ENCODE measurements at regions not wholly inside any gene's neighbourhood (a gene's known extent, or its start where the extent isn't known, plus 50 kb on each side); places are given as distances from the start of the nearest gene placed in this dataset.

DNA sequence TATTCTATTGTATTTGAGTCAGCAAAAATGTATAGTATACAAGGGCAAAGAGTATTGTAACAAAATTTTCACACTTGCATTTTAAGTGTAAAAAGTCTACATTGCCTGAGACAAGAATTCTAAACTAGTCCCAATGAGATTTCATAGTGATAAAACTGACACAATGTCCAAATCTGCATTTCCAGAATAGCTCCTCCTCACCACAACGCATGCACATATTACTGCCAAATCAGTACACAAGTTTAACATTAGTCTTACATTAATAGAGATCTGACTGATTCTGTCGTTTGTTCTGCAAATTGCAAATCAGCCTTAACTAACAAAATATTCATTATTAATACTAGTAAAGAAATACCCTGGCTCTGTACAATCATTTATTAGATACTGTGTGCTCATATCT is 222.2 kb upstream of the NEIL3 start:
- Mint-ChIP-seq H3K4me1 (no peaks in the 10 kb centered on the region), H3K36me3 (ENCODE audit: low read depth) (no peaks in the 10 kb centered on the region), H3K27me3 (ENCODE audit: low read depth, poor library complexity) (peaks cover 3% of the 10 kb centered on the region), H3K4me3 (no peak overlapping the region), H3K9me3 (no peaks in the 10 kb centered on the region), H3K27ac (no peak overlapping the region)
- no peak for TF ChIP-seq CTCF (IDR thresholded peaks at IDR 0.05)
- no peak for DNase-seq

DNA sequence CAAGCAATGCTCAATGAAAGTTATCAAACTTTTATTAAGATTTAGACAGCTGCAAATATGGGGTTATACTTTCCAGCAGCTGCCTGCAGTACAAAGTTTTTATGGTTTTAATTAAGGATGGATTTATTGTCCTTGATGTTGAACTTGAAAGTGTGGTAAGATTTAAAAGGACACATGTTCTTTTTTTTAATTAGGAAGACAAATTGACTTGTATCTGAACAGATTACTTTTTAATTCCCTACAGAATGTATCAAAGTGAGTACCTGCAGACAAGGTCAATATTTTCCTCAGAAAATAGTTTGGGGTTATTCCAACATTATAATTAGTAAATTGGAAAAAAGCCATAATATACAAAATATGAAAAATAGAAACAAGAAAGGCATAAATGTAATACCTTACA is 218.2 kb upstream of the NEIL3 start:
- no peak for DNase-seq
- H3K27ac Mint-ChIP-seq: no peak overlapping the region
- no peak for TF ChIP-seq CTCF (IDR thresholded peaks at IDR 0.05)
- H3K4me3 Mint-ChIP-seq: no peak overlapping the region
- H3K4me1 Mint-ChIP-seq: no peaks in the 10 kb centered on the region
- no peaks in the 10 kb centered on the region for H3K27me3 Mint-ChIP-seq (ENCODE audit: low read depth, poor library complexity)
- H3K9me3 Mint-ChIP-seq: no peaks in the 10 kb centered on the region
- H3K36me3 Mint-ChIP-seq (ENCODE audit: low read depth): no peaks in the 10 kb centered on the region

GRCh38 chr4:177092807-177093206 is 216.9 kb upstream of the NEIL3 start:
- no peak for TF ChIP-seq CTCF (IDR thresholded peaks at IDR 0.05)
- Mint-ChIP-seq H3K36me3 (ENCODE audit: low read depth) (no peaks in the 10 kb centered on the region), H3K4me1 (no peaks in the 10 kb centered on the region), H3K9me3 (no peaks in the 10 kb centered on the region), H3K4me3 (no peak overlapping the region), H3K27ac (no peak overlapping the region), H3K27me3 (ENCODE audit: low read depth, poor library complexity) (no peaks in the 10 kb centered on the region)
- DNase-seq: no peak

- Mint-ChIP-seq H3K27me3 (ENCODE audit: low read depth, poor library complexity) (no peaks in the 10 kb centered on the region), H3K4me3 (no peak overlapping the region), H3K36me3 (ENCODE audit: low read depth) (no peaks in the 10 kb centered on the region), H3K4me1 (no peaks in the 10 kb centered on the region), H3K27ac (no peak overlapping the region), H3K9me3 (no peaks in the 10 kb centered on the region)
- no peak for TF ChIP-seq CTCF (IDR thresholded peaks at IDR 0.05)
- DNase-seq: no peak
Observed at GRCh38 chr4:177093964-177094363, 215.7 kb upstream of the NEIL3 start.

DNA sequence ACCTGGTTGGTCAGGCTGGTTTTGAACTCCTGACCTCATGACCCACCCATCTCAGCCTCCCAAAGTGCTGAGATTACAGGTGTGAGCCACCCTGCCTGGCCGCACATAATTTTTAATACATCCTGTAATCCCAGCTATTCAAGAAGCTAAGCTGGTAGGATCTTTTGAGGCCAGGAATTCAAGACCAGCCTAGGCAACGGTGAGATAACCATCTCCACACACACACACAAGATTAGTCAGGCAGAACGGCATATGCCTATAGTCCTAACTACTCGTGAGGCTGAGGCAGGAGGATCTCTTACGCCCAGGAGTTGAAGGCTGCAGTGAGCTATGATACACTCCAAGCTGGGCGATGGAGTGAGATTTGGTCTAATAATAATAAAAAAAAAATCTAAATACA is 212.4 kb upstream of the NEIL3 start:
- Mint-ChIP-seq H3K9me3 (no peaks in the 10 kb centered on the region), H3K4me1 (no peaks in the 10 kb centered on the region), H3K27me3 (ENCODE audit: low read depth, poor library complexity) (no peaks in the 10 kb centered on the region), H3K4me3 (no peak overlapping the region), H3K27ac (no peak overlapping the region), H3K36me3 (ENCODE audit: low read depth) (no peaks in the 10 kb centered on the region)
- no peak for DNase-seq
- TF ChIP-seq CTCF (IDR thresholded peaks at IDR 0.05): no peak

GRCh38 chr4:177099211-177099610 is 210.5 kb upstream of the NEIL3 start:
- H3K27me3 Mint-ChIP-seq (ENCODE audit: low read depth, poor library complexity): no peaks in the 10 kb centered on the region
- H3K4me3 Mint-ChIP-seq: no peak overlapping the region
- no peak for DNase-seq
- no peaks in the 10 kb centered on the region for H3K9me3 Mint-ChIP-seq
- no peak overlapping the region for H3K27ac Mint-ChIP-seq
- TF ChIP-seq CTCF (IDR thresholded peaks at IDR 0.05): no peak
- no peaks in the 10 kb centered on the region for H3K4me1 Mint-ChIP-seq
- no peaks in the 10 kb centered on the region for H3K36me3 Mint-ChIP-seq (ENCODE audit: low read depth)

Data from nephron progenitor cell (in vitro differentiated cells).